ENCODE measurements at regions not wholly inside any gene's neighbourhood (a gene's known extent, or its start where the extent isn't known, plus 50 kb on each side); places are given as distances from the start of the nearest gene placed in this dataset.

GRCh38 chr15:96219681-96220080 lies 110.8 kb upstream of the NR2F2 start:
- Histone ChIP-seq H3K4me3 (no peak overlapping the region), H3K36me3 (ENCODE audit: insufficient read depth) (no peaks in the 10 kb centered on the region), H2AFZ (no peak overlapping the region), H3K4me1 (ENCODE audit: insufficient read depth) (no peaks in the 10 kb centered on the region), H3K27me3 (ENCODE audit: insufficient read depth) (peaks cover 3% of the 10 kb centered on the region; the same call in 1 of the 2 replicates), H3K9me2 (ENCODE audit: insufficient read depth) (peaks cover 4% of the 10 kb centered on the region), H3F3A (replicated peaks; ENCODE audit: low read depth) (no peaks in the 10 kb centered on the region), H4K20me1 (replicated peaks; ENCODE audit: insufficient read depth) (no peaks in the 10 kb centered on the region), H3K27ac (ENCODE audit: low read depth) (no peak overlapping the region), H3K4me2 (no peak overlapping the region), H3K79me2 (replicated peaks; ENCODE audit: insufficient read depth) (no peaks in the 10 kb centered on the region)
- TF ChIP-seq POLR2AphosphoS5 (IDR thresholded peaks at IDR 0.05; ENCODE audit: low read depth), result no peak
- Mint-ChIP-seq H3K27me3 (ENCODE audit: insufficient read depth, low read depth, poor library complexity) (peaks cover 6% of the 10 kb centered on the region), H3K36me3 (ENCODE audit: low read depth) (no peaks in the 10 kb centered on the region), H3K4me1 (no peaks in the 10 kb centered on the region), H3K4me3 (no peak overlapping the region), H3K27ac (no peak overlapping the region), H3K9me3 (no peaks in the 10 kb centered on the region)
- DNase-seq (ENCODE audit: low spot score) (no peak), ATAC-seq (no peak)

- Histone ChIP-seq H3K4me2 (no peak overlapping the region), H3F3A (replicated peaks; ENCODE audit: low read depth) (no peaks in the 10 kb centered on the region), H3K9me2 (ENCODE audit: insufficient read depth) (peaks cover 4% of the 10 kb centered on the region), H4K20me1 (replicated peaks; ENCODE audit: insufficient read depth) (no peaks in the 10 kb centered on the region), H3K27me3 (ENCODE audit: insufficient read depth) (peaks cover 8% of the 10 kb centered on the region; the same call in 1 of the 2 replicates), H3K4me1 (ENCODE audit: insufficient read depth) (no peaks in the 10 kb centered on the region), H3K27ac (ENCODE audit: low read depth) (no peak overlapping the region), H2AFZ (no peak overlapping the region), H3K36me3 (ENCODE audit: insufficient read depth) (no peaks in the 10 kb centered on the region), H3K4me3 (no peak overlapping the region), H3K79me2 (replicated peaks; ENCODE audit: insufficient read depth) (no peaks in the 10 kb centered on the region)
- H3K9me3 Mint-ChIP-seq, result no peaks in the 10 kb centered on the region
- no peak for TF ChIP-seq CREB1 (CRISPR knock-in tag; IDR thresholded peaks at IDR 0.05; ENCODE audit: low read depth)
- no peak for TF ChIP-seq ZNF114 (CRISPR knock-in tag; IDR thresholded peaks at IDR 0.05)
- no peak for TF ChIP-seq ZNF462 (CRISPR knock-in tag; IDR thresholded peaks at IDR 0.05)
- no peak for TF ChIP-seq ZNF331 (CRISPR knock-in tag; IDR thresholded peaks at IDR 0.05; ENCODE audit: low read depth)
- DNase-seq (ENCODE audit: low spot score) (no peak), ATAC-seq (no peak)
- H3K4me1 Mint-ChIP-seq, result peaks cover under 1% of the 10 kb centered on the region; the same call in 1 of the 3 replicates
- no peaks in the 10 kb centered on the region for H3K36me3 Mint-ChIP-seq (ENCODE audit: low read depth)
- H3K4me3 Mint-ChIP-seq, result no peak overlapping the region
- no peak overlapping the region for H3K27ac Mint-ChIP-seq
- peaks cover 4% of the 10 kb centered on the region for H3K27me3 Mint-ChIP-seq (ENCODE audit: insufficient read depth, low read depth, poor library complexity)
These were observed 109.8 kb upstream of the NR2F2 start for GRCh38 chr15:96220657-96221056.
